KBM-7 (cell line): ENCODE measurements at regions not wholly inside any gene's neighbourhood (a gene's known extent, or its start where the extent isn't known, plus 50 kb on each side); places are given as distances from the start of the nearest gene placed in this dataset.

ENCODE experiments used
- DNase-seq: peaks from one replicate; pipeline ENCODE4 v3.0.0-alpha.2; 2015
- in situ Hi-C: fragments of 300-500 bp; cut with MboI; formaldehyde crosslinking; loops from 2 replicates; pipeline ENCODE4 v1.14.3; 2020; ENCODE audit warnings: low sequenced_read_pairs, low pct_unique_long_range_greater_than_20kb, mixed read lengths

DNA sequence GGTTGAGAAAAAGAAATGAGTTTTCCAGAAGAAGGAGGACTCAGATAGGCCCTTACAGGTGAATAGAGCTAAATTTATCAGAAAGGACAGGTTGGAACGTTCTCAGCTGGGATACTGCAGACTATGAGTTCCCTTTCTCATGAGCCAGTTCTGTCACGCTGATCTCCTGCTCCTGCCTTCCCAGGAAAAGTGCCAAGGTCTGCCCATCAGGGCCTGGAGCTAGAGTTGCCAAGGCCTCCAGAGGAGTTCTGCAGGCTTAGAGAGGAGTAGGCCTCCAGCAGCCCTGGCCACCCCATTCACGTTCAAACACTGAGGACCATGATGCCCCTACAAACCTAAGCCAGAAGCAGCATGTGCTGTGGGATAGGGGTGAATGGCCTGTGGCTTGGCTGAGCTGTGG is 126.8 kb upstream of the TNR start:
- no peak for DNase-seq
- in situ Hi-C loops, result no loop called here

DNA sequence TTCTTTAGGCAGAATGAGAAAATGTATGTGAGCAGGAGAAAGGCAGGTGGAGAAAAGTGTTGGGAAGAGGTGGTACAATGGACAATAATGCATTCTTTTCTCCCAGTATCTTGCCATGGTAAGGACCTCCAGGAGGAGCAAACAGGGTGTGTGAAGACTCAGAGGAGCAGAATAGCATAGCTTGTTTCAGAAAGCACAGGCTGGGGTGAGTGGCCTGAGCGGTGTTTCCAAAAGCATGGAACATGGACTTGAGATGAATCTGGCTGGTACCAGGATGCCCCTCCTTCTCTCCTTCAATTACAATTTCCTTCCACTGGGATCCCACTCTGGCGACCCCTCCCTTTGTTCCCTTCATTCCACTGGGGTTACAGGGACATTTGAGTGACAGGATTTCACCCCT is 123.4 kb upstream of the TNR start:
- no peak for DNase-seq
- in situ Hi-C loops, result no loop called here

GRCh38 chr1:175865041-175865766 is 121.8 kb upstream of the TNR start:
- in situ Hi-C loops, result no loop called here
- no peak for DNase-seq

- no peak for DNase-seq
- in situ Hi-C loops, result no loop called here
Observed at GRCh38 chr1:175864625-175865024, 121.2 kb upstream of the TNR start.

- no peak for DNase-seq
- in situ Hi-C loops, result no loop called here
Observed at GRCh38 chr1:175864183-175864582, 120.8 kb upstream of the TNR start.

DNA sequence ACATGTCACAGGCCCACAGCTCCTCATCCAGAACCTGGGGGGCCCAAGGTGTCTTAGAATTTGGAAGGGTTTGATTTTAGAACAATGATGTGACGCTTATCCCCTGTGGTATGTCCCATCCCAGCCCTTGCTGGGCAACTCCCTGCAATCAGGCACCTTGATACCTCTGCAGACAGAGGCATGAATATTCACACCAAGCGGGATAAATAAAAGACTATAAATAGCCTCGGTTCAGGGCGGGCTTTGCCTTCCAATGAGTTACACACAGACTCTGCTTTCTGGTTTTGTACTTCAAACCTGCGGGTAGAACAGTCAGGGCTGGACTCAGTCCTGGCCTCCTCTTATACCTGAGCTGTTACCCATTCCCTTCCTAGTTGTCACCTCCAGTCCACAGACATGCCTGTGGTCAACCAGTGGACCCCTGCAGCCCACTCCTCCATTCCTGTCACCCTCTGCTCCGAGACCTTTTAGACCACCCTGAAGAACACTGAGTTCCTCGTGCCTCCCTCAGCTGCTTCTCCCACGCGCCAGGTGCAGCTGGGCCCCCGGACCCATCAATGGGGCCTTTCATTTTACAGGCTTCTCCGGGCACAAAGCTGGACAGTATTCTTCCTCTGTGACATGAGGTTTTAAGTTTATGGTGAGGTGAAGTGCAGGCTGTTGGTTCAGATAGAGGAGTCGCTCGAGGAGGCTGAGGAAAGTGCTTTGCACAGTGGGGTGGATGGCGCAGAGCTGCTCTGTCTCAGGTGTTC is 120.1 kb upstream of the TNR start:
- no peak for DNase-seq
- in situ Hi-C loops, result no loop called here

- DNase-seq, result no peak
- in situ Hi-C loops, result no loop called here
Observed at GRCh38 chr1:175862408-175862807, 119.0 kb upstream of the TNR start.

DNA sequence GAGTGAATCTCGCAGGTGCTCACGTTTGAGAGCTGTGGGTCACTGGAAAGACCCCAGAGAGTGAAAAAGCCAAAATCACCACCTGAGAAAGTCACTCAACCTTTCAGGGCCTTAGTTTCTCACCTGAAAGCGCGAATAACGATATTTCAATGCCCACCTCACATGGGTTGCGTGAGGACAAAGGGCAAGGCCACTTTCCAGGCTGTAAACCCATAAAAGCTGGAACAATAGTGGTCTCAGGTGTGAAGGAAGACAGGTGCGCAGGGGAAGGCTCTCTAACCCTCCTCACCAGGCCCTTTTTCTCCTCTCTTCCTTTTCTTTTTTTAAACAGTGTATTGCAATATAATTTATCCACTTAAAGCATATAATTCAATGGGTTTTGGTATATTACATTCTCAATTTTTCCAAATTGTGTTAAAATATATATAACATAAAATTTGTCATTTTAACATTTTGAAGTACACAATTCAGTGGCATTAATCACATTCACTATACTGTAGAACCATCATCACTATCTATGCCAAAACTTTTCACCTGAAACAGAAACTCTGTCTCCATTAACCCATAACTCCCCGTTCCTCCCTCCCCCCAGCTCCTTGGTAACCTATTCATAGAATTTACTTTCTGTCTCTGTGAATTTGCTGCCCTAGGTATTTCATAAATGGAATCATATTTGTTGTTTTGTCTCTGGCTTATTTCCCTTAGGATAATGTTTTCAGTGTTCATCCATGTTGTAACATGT is 118.4 kb upstream of the TNR start:
- DNase-seq, result no peak
- in situ Hi-C loops, result no loop called here

- in situ Hi-C loops, result no loop called here
- DNase-seq, result no peak
Observed at GRCh38 chr1:175857756-175858155, 114.4 kb upstream of the TNR start.

DNA sequence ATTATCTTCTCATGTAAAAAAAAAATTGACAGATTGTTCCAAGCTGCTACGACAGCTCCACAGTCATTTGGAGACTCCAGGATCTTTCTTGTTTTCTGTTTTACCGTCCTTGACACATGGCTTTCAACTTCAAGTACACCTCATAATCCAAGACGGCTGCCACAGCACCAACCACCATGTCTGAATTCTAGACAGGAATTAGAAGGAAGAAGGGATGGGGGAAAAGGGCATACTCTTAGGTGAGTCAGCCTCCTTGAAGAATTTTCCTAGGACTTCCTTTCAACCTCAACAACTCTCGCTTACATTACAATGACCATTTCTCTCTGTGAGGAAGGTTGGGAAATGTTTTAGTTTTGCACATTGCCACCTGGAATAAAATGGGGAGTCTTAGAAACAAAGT is 110.3 kb upstream of the TNR start:
- in situ Hi-C loops, result no loop called here
- DNase-seq, result no peak

GRCh38 chr1:175851749-175852148 is 108.4 kb upstream of the TNR start:
- DNase-seq, result no peak
- in situ Hi-C loops, result no loop called here

GRCh38 chr1:175848329-175848728 is 104.9 kb upstream of the TNR start:
- no peak for DNase-seq
- in situ Hi-C loops, result no loop called here

GRCh38 chr1:175845985-175846384 is 102.6 kb upstream of the TNR start:
- no peak for DNase-seq
- in situ Hi-C loops, result no loop called here

DNA sequence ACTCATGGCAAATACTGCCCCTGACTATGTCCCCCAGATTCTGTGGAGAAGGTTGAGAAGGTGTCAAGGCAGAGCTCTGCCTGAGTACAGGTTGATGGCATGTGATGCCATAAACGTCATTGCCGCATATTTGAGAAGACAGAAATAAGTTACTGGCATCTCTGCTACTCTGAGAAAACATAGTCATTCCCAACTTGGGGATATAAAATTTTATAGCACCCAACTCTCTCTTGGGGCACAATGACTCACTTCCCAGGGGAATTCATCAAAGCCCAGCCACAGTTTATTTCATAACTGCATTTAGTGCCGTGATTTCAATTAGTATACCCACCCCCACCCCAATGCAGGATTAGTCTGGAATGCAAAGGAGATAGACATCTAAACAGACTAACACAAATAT is 101.9 kb upstream of the TNR start:
- in situ Hi-C loops, result no loop called here
- DNase-seq, result no peak

DNA sequence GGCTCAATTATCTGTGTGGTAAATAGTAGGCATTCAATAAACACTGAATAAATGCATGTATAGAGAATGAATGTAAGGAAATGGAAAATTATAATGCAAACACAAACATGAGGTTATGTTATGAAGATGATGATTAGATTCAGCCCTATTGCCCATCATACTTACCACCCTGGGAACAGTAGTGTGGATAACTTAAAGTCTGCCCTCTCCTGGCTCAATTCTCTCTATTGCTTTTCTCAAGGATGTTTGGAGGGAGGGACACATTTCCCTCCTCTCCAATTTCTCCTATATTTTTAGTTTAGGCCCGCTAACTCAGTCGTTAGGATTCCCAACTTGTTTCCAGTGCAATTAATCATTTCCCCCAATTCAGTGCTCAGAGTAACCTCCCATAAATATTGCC is 101.5 kb upstream of the TNR start:
- in situ Hi-C loops, result no loop called here
- DNase-seq, result no peak

DNA sequence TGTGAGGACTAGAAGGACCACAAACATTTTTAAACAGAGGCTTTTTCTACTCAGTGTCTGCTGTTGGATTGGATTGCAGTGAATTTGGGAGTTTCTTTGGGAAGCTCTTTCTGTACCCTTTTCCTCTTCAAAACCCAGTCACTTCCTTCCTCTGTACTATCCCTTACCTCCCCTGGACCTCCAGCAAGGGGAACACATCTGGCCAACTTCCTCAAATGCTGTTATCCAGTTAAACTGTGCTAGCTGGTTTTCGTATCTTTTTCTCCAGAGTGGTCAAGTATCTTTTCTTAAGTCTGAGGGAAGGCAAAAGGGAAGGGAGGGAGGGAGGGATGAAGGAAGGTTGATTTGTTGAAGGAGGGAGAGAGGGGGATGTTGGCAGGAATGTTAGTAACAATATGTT is 99.2 kb upstream of the TNR start:
- no peak for DNase-seq
- in situ Hi-C loops, result no loop called here

GRCh38 chr1:175841738-175842187 is 98.4 kb upstream of the TNR start:
- in situ Hi-C loops, result no loop called here
- no peak for DNase-seq

DNA sequence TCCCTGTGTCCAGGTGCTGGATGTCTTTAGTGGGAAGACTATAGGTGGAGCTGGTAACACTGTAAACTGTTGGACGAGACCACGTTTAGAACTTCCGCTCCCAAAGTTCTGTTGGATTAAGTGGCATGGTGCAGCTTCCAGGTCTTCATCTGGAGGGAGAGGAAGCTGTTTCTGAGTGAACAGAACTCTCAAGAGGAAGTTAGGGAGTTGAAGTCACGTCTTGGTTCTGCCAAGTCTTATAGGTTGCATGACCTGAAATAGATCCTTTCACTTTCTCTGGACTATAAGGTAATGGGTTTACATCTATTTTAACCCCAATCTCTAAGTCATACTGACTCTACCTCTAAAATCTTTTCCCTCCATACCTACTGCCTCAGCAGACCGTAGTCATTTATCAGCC is 97.4 kb upstream of the TNR start:
- no peak for DNase-seq
- in situ Hi-C loops, result no loop called here

DNA sequence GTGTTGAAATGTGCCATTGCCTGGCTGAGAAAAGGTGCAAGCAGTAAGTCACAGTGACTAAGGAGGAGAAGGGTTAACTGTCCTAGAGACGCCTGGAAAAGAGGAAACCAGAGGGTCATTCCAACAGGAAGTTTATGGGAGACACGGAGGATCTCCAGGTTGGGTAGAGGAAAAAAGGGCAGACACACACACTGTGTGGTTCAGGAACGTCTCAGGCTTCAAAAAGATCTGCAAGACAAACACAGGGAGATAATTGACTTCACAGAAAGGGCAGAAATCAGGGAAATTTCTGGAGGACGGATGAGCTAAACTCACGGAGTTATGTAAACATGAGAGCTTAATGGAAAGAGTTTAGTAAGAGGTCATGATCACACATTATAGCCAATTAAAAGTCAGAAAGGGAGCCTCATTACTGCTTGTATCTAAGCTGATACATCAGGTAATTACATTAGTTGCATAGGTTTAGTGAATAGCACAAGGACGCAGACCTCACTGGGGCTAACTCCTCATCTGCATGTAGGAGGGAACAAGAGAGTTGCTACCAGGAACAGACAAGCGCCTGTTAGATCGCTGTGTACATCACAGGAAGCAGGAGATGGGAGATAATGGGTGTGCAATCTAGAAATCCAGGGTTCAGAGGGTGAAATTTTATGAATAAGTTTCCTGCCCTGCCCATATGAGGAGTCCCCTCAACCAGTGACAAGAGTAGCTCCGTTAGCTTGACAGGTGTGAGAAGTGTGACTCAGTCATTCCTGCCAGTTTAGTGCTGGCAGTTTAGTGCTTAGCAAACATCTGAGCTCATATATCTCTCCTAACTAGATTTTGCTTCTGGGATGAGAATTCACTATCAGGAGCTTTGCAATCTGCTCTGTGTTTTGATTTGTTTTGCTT is 96.6 kb upstream of the TNR start:
- in situ Hi-C loops, result no loop called here
- DNase-seq, result no peak
